Tibial nerve (tissue), 4 donors: ENCODE measurements at regions not wholly inside any gene's neighbourhood (a gene's known extent, or its start where the extent isn't known, plus 50 kb on each side); places are given as distances from the start of the nearest gene placed in this dataset.

Experiments
- DNase-seq, 2 donors: peaks; one replicate each; pipeline ENCODE4 v3.0.0-alpha.2; 2019; ENCODE audit warnings: low spot score in 2 of 2
- H3K27ac ChIP-seq, 4 donors: fragments of 200-600 bp; sonication (generic) in 3 of 4; one replicate each; pipeline ENCODE4 v1.5.1; 2017 to 2019; ENCODE audit warnings: mild to moderate bottlenecking in 1 of 4
- H3K27me3 ChIP-seq, 2 donors: fragments of 200-600 bp; sonication (generic) in 1 of 2; one replicate each; pipeline versions ENCODE4 v1.5.1 to v1.6.0; 2017 to 2019
- H3K36me3 ChIP-seq, 3 donors: fragments of 200-600 bp; sonication (generic); one replicate each; pipeline ENCODE4 v1.5.1; 2018 to 2019
- H3K4me1 ChIP-seq, 4 donors: fragments of 200-600 bp; sonication (generic) in 3 of 4; one replicate each; pipeline ENCODE4 v1.5.1; 2017 to 2019
- H3K4me3 ChIP-seq, 4 donors: fragments of 200-600 bp; sonication (generic) in 3 of 4; one replicate each; pipeline ENCODE4 v1.5.1; 2017 to 2019; ENCODE audit warnings: mild to moderate bottlenecking in 1 of 4, moderate library complexity in 1 of 4
- H3K9me3 ChIP-seq, 4 donors: fragments of 200-600 bp; sonication (generic) in 3 of 4; one replicate each; pipeline ENCODE4 v1.5.1; 2017 to 2019
- EP300 ChIP-seq, 2 donors: sonication (generic); formaldehyde crosslinking; IDR thresholded peaks; one replicate each; pipeline ENCODE4 v1.6.1; 2017; ENCODE audit warnings: antibody characterized with exemption in 2 of 2, mild to moderate bottlenecking in 1 of 2
- POLR2A ChIP-seq, 2 donors: fragments of 450-650 bp; IDR thresholded peaks; one replicate each; pipeline ENCODE4 v1.6.1; 2017; ENCODE audit warnings: antibody characterized with exemption in 2 of 2, mild to moderate bottlenecking in 2 of 2, moderate library complexity in 2 of 2
- WGBS, 2 donors: methylation state at CpG; one replicate each; pipeline ENCODE4 v1.1.5; 2018; 5-methylcytosine and 5-hydroxymethylcytosine counted together
- TF ChIP-seq, protein P1 (sequence below), 5 experiments: fragments of 200-600 bp in 3 of 5; fragments of 450-650 bp in 2 of 5; sonication (generic) in 3 of 5; IDR thresholded peaks; one replicate each; pipeline ENCODE4 v1.5.1; 2016 to 2019; ENCODE audit warnings: antibody characterized with exemption in 5 of 5, mild to moderate bottlenecking in 3 of 5, moderate library complexity in 2 of 5

DNA sequence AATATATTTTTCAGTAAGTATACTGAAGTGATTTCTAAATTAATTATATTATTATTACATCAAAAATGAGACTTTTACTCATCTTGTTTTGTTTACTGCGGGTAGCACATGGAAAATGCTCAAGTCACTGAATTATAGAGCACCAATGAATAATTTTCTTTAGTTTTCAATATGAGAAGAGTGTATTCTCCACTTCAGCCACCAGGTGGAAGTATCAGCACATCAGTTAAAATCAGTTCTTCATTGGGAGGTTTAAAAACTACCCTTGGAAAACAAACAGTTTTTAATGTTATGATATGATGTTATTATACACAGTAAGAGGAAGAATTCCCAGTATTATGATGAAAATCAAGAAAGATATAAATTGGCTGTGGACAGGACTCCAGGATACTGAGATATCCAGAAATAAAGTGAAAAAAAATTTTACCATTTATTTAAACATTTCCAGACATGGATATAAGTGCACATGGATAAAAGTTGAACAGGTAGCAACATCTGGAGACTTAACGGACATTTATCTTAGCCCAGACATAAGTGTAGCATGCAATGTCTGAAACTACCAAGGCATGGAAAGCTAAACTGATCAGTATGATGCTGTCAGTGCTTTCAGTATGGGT is 467.3 kb downstream of the KCNJ2 start:
- DNase-seq, result peak in 1 of 2 donors; percentile 52
- Histone ChIP-seq H3K4me1 (no peaks in the 10 kb centered on the region), H3K27ac (no peak overlapping the region), H3K27me3 (no peaks in the 10 kb centered on the region), H3K9me3 (no peaks in the 10 kb centered on the region), H3K36me3 (no peaks in the 10 kb centered on the region), H3K4me3 (no peak overlapping the region)
- TF ChIP-seq, protein P1, sequence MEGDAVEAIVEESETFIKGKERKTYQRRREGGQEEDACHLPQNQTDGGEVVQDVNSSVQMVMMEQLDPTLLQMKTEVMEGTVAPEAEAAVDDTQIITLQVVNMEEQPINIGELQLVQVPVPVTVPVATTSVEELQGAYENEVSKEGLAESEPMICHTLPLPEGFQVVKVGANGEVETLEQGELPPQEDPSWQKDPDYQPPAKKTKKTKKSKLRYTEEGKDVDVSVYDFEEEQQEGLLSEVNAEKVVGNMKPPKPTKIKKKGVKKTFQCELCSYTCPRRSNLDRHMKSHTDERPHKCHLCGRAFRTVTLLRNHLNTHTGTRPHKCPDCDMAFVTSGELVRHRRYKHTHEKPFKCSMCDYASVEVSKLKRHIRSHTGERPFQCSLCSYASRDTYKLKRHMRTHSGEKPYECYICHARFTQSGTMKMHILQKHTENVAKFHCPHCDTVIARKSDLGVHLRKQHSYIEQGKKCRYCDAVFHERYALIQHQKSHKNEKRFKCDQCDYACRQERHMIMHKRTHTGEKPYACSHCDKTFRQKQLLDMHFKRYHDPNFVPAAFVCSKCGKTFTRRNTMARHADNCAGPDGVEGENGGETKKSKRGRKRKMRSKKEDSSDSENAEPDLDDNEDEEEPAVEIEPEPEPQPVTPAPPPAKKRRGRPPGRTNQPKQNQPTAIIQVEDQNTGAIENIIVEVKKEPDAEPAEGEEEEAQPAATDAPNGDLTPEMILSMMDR (IDR thresholded peaks at IDR 0.05), result peak; percentile 51 to 77 (median 67)
- TF ChIP-seq EP300 (IDR thresholded peaks at IDR 0.05), result no peak
- 25 to 30% methylated on average over 2 of the region's 2 CpGs for WGBS, 2 donors

DNA sequence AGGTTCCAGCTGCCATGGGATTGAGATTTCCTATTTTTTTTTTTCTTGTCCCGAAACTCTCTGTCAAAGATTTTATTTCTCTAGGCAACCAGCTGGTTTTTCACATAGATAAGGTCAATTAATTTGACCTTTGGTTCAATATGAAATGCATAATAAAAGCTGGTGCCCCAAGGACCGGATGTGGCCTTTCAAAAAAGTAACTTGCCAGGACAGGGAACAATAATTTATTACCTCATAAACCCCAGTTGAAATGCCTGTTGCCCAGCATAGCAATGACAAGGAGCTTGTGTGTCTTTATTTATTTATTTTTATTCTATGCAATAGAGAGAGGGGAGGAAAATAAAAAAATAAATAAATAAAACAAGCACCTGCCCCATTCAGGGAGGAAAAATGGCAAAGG is 472.7 kb downstream of the KCNJ2 start:
- Histone ChIP-seq H3K9me3 (no peaks in the 10 kb centered on the region), H3K27me3 (no peaks in the 10 kb centered on the region), H3K27ac (no peak overlapping the region), H3K4me1 (no peaks in the 10 kb centered on the region), H3K4me3 (no peak overlapping the region), H3K36me3 (no peaks in the 10 kb centered on the region)
- 76 to 78% methylated on average over 2 of the region's 2 CpGs for WGBS, 2 donors
- no peak for DNase-seq
- no peak for TF ChIP-seq POLR2A (IDR thresholded peaks at IDR 0.05)
- no peak for TF ChIP-seq EP300 (IDR thresholded peaks at IDR 0.05)
- TF ChIP-seq, protein P1 (IDR thresholded peaks at IDR 0.05), result no peak

DNA sequence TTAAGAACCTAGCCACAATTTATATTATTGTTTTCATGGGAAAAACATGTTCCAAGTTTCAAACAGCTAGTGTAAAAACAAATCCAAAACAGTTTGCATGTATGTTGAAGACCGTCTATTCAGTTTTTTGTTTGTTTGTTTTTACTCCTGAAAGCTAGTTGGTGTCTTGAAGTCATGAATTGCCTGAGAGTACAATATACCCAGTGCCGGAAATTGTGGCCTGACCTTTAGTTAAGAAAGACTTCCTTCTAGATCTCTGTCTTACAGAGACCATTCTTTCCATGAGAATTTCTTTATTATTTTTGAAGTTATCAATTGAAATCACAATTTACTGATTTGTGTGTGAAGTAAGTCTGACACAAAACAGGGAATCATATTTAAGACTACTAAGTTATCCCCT is 474.8 kb downstream of the KCNJ2 start:
- no peak overlapping the region for H3K4me3 ChIP-seq
- no peaks in the 10 kb centered on the region for H3K36me3 ChIP-seq
- no peaks in the 10 kb centered on the region for H3K4me1 ChIP-seq
- H3K27ac ChIP-seq, result no peak overlapping the region
- no peak for DNase-seq
- no peaks in the 10 kb centered on the region for H3K27me3 ChIP-seq
- no peak for TF ChIP-seq EP300 (IDR thresholded peaks at IDR 0.05)
- TF ChIP-seq, protein P1 (IDR thresholded peaks at IDR 0.05), result no peak
- TF ChIP-seq POLR2A (IDR thresholded peaks at IDR 0.05), result no peak
- 47 to 66% methylated on average over 2 of the region's 2 CpGs for whole genome bisulfite sequencing, 2 donors
- no peaks in the 10 kb centered on the region for H3K9me3 ChIP-seq

DNA sequence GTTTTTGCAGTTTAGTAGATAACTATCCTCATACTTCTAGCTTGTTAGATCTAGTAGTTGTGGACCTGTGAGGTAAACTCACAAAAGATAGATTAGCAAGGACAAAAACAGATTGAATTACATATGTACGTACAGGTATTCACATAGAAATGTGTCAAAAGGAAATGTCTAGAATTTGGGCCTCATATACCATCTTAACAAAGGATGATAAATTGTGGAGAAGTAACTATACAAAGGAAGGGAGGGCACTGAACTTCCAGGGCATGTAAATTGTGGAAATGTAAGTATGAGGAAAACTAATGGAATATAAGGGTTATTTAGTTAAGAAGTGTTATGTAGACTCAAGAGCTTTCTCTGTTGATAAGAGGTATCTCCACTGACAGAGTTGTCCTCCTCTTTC is 477.3 kb downstream of the KCNJ2 start:
- Histone ChIP-seq H3K4me3 (no peak overlapping the region), H3K9me3 (no peaks in the 10 kb centered on the region), H3K27ac (no peak overlapping the region), H3K4me1 (no peaks in the 10 kb centered on the region), H3K36me3 (no peaks in the 10 kb centered on the region), H3K27me3 (no peaks in the 10 kb centered on the region)
- no peak for TF ChIP-seq POLR2A (IDR thresholded peaks at IDR 0.05)
- no peak for DNase-seq
- WGBS, 2 donors, result 95 to 97% methylated on average over 1 of the region's 1 CpG

DNA sequence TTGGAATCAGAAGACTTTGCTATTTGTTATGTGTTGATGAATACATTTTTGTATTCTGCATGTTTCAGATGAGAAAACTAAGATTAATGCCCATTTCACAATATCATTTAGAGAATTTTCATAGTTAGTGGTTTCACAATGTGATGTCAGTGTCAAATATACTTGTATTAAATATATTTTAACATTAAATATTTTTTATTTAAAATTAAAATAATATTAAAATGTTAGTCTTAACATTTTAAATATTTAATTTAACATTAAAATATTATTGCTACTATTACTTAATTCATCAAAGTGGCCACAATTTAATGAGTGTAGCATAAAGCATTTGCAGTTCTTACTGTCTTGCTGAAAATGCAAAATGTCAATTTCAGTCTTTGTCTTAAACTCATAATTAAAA is 478.8 kb downstream of the KCNJ2 start:
- Histone ChIP-seq H3K36me3 (no peaks in the 10 kb centered on the region), H3K27ac (no peak overlapping the region)

More for the DNA sequence above, 478.8 kb downstream of the KCNJ2 start:
- Histone ChIP-seq H3K9me3 (no peaks in the 10 kb centered on the region), H3K27me3 (no peaks in the 10 kb centered on the region), H3K4me3 (no peak overlapping the region), H3K4me1 (no peaks in the 10 kb centered on the region)
- DNase-seq, result no peak
- no peak for TF ChIP-seq POLR2A (IDR thresholded peaks at IDR 0.05)
- TF ChIP-seq, protein P1 (IDR thresholded peaks at IDR 0.05), result no peak
- no peak for TF ChIP-seq EP300 (IDR thresholded peaks at IDR 0.05)
